Trophoblast cell (in vitro differentiated cells and primary cell): ENCODE measurements at regions not wholly inside any gene's neighbourhood (a gene's known extent, or its start where the extent isn't known, plus 50 kb on each side); places are given as distances from the start of the nearest gene placed in this dataset.
A peak's percentile ranks its signal among the peaks of the same experiment; 100 is the strongest.

Experiments used
- DNase-seq, 2 donors: peaks; one replicate each; pipeline ENCODE4 v3.0.0-alpha.2; 2016
- H2AFZ ChIP-seq: 2 replicates; pipeline ENCODE4 v1.6.1; 2013; ENCODE audit warnings: low read length, moderate library complexity, mild to moderate bottlenecking; ENCODE audit not compliant: insufficient read depth, poor library complexity
- H2AK5ac ChIP-seq: 2 replicates; pipeline ENCODE4 v1.6.1; 2013; ENCODE audit warnings: mild to moderate bottlenecking, low read length
- H2BK120ac ChIP-seq: 2 replicates; pipeline ENCODE4 v1.6.1; 2013; ENCODE audit warnings: low read length, mild to moderate bottlenecking, moderate library complexity; ENCODE audit not compliant: insufficient read depth, poor library complexity
- H2BK12ac ChIP-seq: 2 replicates; pipeline ENCODE4 v1.6.1; 2013; ENCODE audit warnings: mild to moderate bottlenecking, low read length, moderate library complexity
- H2BK5ac ChIP-seq: 2 replicates; pipeline ENCODE4 v1.6.1; 2013; ENCODE audit warnings: low read length, low read depth, moderate library complexity, mild to moderate bottlenecking; ENCODE audit not compliant: poor library complexity
- H3K14ac ChIP-seq: 2 replicates; pipeline ENCODE4 v1.6.1; 2013; ENCODE audit warnings: mild to moderate bottlenecking, low read length
- H3K18ac ChIP-seq: 2 replicates; pipeline ENCODE4 v1.6.1; 2013; ENCODE audit warnings: mild to moderate bottlenecking, low read length
- H3K23ac ChIP-seq: 2 replicates; pipeline ENCODE4 v1.6.1; 2013; ENCODE audit warnings: low read length
- H3K27ac ChIP-seq: 2 replicates; pipeline ENCODE4 v1.5.1; 2013; ENCODE audit warnings: low read depth, mild to moderate bottlenecking, inconsistent platforms, low read length, moderate library complexity
- H3K27me3 ChIP-seq: 2 replicates; pipeline ENCODE4 v1.6.1; 2013; ENCODE audit warnings: inconsistent platforms, mild to moderate bottlenecking, low read length, moderate library complexity; ENCODE audit not compliant: insufficient read depth
- H3K36me3 ChIP-seq, 2 experiments: 1 replicate in 1 of 2; 2 replicates in 1 of 2; pipeline ENCODE4 v1.6.1; 2013; ENCODE audit warnings: low read length in 2 of 2, mild to moderate bottlenecking in 2 of 2, moderate library complexity in 1 of 2; ENCODE audit not compliant: insufficient read depth in 2 of 2, control insufficient read depth in 1 of 2
- H3K4ac ChIP-seq: 2 replicates; pipeline ENCODE4 v1.6.1; 2013; ENCODE audit warnings: low read depth, mild to moderate bottlenecking, low read length, moderate library complexity
- H3K4me1 ChIP-seq, 2 experiments: 1 replicate in 1 of 2; 2 replicates in 1 of 2; pipeline ENCODE4 v1.6.1; 2013; ENCODE audit warnings: low read length in 2 of 2, mild to moderate bottlenecking in 2 of 2, moderate library complexity in 1 of 2; ENCODE audit not compliant: insufficient read depth in 2 of 2, control insufficient read depth in 1 of 2
- H3K4me2 ChIP-seq: 2 replicates; pipeline ENCODE4 v1.6.1; 2013; ENCODE audit warnings: inconsistent platforms, mild to moderate bottlenecking, low read length, moderate library complexity
- H3K4me3 ChIP-seq: 2 replicates; pipeline ENCODE4 v1.5.1; 2013; ENCODE audit warnings: mild to moderate bottlenecking, low read depth, low read length, inconsistent platforms
- H3K79me1 ChIP-seq: one replicate; pipeline ENCODE4 v1.6.1; 2013; ENCODE audit warnings: low read length
- H3K79me2 ChIP-seq: 2 replicates; pipeline ENCODE4 v1.6.1; 2013; ENCODE audit warnings: low read length, mild to moderate bottlenecking; ENCODE audit not compliant: control insufficient read depth, insufficient read depth, poor library complexity
- H3K9ac ChIP-seq: 2 replicates; pipeline ENCODE4 v1.6.1; 2013; ENCODE audit warnings: mild to moderate bottlenecking, low read length
- H3K9me3 ChIP-seq: 2 replicates; pipeline ENCODE4 v1.6.1; 2013; ENCODE audit warnings: low read depth, mild to moderate bottlenecking, control low read depth, inconsistent platforms, low read length; ENCODE audit not compliant: insufficient read depth
- H4K12ac ChIP-seq: 2 replicates; pipeline ENCODE4 v1.6.1; 2013; ENCODE audit warnings: low read depth, mild to moderate bottlenecking, low read length, moderate library complexity
- H4K8ac ChIP-seq: 2 replicates; pipeline ENCODE4 v1.6.1; 2013; ENCODE audit warnings: low read depth, mild to moderate bottlenecking, low read length, moderate library complexity
- H4K91ac ChIP-seq: one replicate; pipeline ENCODE4 v1.6.1; 2013; ENCODE audit warnings: low read depth, mild to moderate bottlenecking, low read length, moderate library complexity
- WGBS: extraction: QIAGEN DNeasy Blood & Tissue Kit; methylation state at CpG from one replicate; pipeline ENCODE4 v1.1.7; 2013; ENCODE audit warnings: missing lambda C conversion rate; ENCODE audit not compliant: insufficient read length, insufficient coverage; ENCODE audit errors: extremely low coverage; 5-methylcytosine and 5-hydroxymethylcytosine counted together

DNA sequence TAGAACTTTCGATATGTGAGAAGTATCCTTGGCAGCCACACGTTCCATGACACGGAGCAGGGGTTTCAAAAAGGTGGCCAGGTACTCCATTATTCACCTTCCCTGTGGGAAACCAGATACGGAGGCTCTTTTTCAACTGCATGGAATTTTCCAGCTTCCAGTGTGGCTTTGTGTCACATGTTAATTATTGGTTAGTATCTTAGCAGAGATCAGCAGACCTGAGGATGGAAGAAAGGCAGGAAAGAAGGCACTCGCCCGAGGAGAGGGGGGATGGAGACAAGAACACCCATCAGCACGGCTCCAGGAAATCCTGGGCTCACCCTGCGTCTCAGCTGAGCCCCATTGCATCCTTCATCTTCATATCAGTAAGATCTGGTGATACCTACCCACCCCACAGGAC, 115.5 kb downstream of the PXDC1 start:
- Histone ChIP-seq H3K14ac (peak overlapping the region; percentile 78), H4K8ac (peak overlapping the region; percentile 38), H2AK5ac (no peak overlapping the region), H3K79me1 (peaks cover 16% of the 10 kb centered on the region), H3K9ac (no peak overlapping the region), H2BK5ac (peak overlapping the region; percentile 52), H4K91ac (peak overlapping the region; percentile 86), H3K4ac (no peak overlapping the region), H2BK120ac (peak overlapping the region; percentile 97), H4K12ac (no peak overlapping the region), H3K4me1 (peaks cover 16 to 17% of the 10 kb centered on the region in 2 experiments), H3K27me3 (no peaks in the 10 kb centered on the region), H3K23ac (no peak overlapping the region), H3K18ac (peak overlapping the region; percentile 27), H3K27ac (peak overlapping the region; percentile 56), H3K9me3 (no peaks in the 10 kb centered on the region), H2AFZ (no peak overlapping the region), H3K4me3 (no peak overlapping the region), H2BK12ac (peak overlapping the region; percentile 55), H3K36me3 (no peaks in the 10 kb centered on the region), H3K4me2 (no peak overlapping the region), H3K79me2 (no peaks in the 10 kb centered on the region)
- WGBS, result no CpG with 5 or more reads among the region's 8 CpGs
- no peak for DNase-seq

DNA sequence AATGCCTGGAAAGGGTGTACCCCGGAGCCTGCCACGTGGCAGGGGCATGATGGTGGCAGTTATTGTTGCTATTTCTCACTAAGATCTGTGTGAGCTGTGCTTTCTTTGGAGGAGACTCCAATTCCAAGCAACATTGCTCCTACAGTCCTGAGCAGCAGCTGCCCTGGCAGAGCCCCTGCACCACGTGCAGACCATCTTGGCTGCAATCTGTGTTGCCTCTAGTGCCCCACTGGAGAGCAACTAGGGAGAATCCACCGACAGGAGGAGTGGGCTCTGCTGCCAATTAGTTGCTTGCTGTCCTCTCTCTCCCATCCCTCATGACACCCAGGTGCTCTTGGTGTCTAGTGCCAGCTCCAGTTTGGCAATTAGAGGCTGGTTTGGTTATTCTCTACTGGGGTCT, 116.0 kb downstream of the PXDC1 start:
- H4K8ac ChIP-seq, result peak overlapping the region; percentile 38
- H2AK5ac ChIP-seq, result peak overlapping the region; percentile 72
- H2BK120ac ChIP-seq, result peak overlapping the region; percentile 97
- no peak overlapping the region for H2AFZ ChIP-seq
- peak overlapping the region; percentile 55 for H2BK12ac ChIP-seq
- no peak overlapping the region for H3K9ac ChIP-seq
- H3K9me3 ChIP-seq, result no peaks in the 10 kb centered on the region
- H2BK5ac ChIP-seq, result peak overlapping the region; percentile 52
- peak overlapping the region; percentile 28 for H4K12ac ChIP-seq
- no peaks in the 10 kb centered on the region for H3K27me3 ChIP-seq
- no peak overlapping the region for H3K4me2 ChIP-seq
- no CpG with 5 or more reads among the region's 4 CpGs for WGBS
- no peak for DNase-seq
- no peaks in the 10 kb centered on the region for H3K79me2 ChIP-seq
- H3K36me3 ChIP-seq, result no peaks in the 10 kb centered on the region
- H3K23ac ChIP-seq, result no peak overlapping the region
- peaks cover 16% of the 10 kb centered on the region for H3K79me1 ChIP-seq
- no peak overlapping the region for H3K4me3 ChIP-seq
- peak overlapping the region; percentile 27 for H3K18ac ChIP-seq
- H3K27ac ChIP-seq, result peak overlapping the region; percentile 56
- H3K4me1 ChIP-seq, result peaks cover 18% of the 10 kb centered on the region in 2 experiments
- H4K91ac ChIP-seq, result peak overlapping the region; percentile 86
- H3K14ac ChIP-seq, result peak overlapping the region; percentile 78
- peak overlapping the region; percentile 75 for H3K4ac ChIP-seq

DNA sequence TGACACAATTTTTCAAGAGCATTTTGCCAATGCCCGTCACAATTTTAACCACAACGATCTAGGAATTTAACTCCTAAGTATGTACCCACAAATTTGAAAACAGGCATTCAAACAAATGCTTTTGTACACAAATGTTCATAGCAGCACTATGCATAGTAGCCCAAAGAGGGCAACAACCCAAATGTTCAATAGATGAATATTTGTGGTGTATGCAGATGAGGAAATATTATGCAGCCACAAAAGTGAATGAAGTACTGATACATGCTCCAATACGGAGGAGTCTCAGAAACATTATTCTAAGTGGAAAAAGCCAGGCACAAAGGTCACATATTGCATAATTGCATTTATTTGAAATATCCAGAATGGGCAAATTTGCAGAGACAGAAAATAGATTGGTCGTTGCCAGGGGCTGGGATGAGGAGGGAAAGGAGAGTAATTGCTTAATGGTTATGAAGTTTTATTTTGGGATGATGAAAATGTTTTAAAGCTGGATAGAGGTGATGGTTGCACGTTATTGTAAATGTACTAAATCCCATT, 117.2 kb downstream of the PXDC1 start:
- H3K4me3 ChIP-seq, result no peak overlapping the region
- H3K14ac ChIP-seq, result no peak overlapping the region
- H2AK5ac ChIP-seq, result no peak overlapping the region
- no peak overlapping the region for H3K9ac ChIP-seq
- no peaks in the 10 kb centered on the region for H3K27me3 ChIP-seq
- no peak overlapping the region for H4K12ac ChIP-seq
- H3K79me1 ChIP-seq, result peaks cover 16% of the 10 kb centered on the region
- H3K9me3 ChIP-seq, result no peaks in the 10 kb centered on the region
- H3K79me2 ChIP-seq, result no peaks in the 10 kb centered on the region
- H3K4me1 ChIP-seq, result peaks cover 22 to 24% of the 10 kb centered on the region in 2 experiments
- WGBS, result 100% methylated on average over 1 of the region's 5 CpGs
- no peak overlapping the region for H4K91ac ChIP-seq
- no peak overlapping the region for H3K4ac ChIP-seq
- no peak for DNase-seq
- H4K8ac ChIP-seq, result no peak overlapping the region
- no peak overlapping the region for H2AFZ ChIP-seq
- no peak overlapping the region for H3K4me2 ChIP-seq
- H2BK120ac ChIP-seq, result no peak overlapping the region
- no peaks in the 10 kb centered on the region for H3K36me3 ChIP-seq
- no peak overlapping the region for H2BK5ac ChIP-seq
- H3K23ac ChIP-seq, result no peak overlapping the region
- H2BK12ac ChIP-seq, result no peak overlapping the region
- no peak overlapping the region for H3K18ac ChIP-seq
- H3K27ac ChIP-seq, result no peak overlapping the region

DNA sequence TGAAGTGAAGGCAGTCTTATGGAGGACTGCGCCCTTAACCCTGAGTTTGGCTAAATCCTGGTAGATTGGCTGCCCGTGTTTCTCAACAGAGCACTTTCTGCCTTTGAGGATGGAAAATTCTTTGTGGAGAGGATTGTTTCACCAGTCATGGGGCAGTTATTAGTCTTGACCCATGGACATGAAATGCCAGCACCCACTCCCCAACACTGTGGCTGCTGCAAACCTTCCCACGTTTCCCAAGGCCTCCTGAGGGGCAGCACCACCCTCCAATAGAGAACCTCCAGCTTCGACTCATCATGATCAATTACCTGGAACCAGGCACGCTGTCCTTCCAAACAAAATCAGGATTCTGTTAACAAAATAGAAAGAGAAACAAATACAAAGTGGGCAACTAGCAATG, 117.8 kb downstream of the PXDC1 start:
- no CpG with 5 or more reads among the region's 5 CpGs for WGBS
- no peak overlapping the region for H2BK5ac ChIP-seq
- H4K12ac ChIP-seq, result no peak overlapping the region
- H4K8ac ChIP-seq, result no peak overlapping the region
- H3K14ac ChIP-seq, result no peak overlapping the region
- no peaks in the 10 kb centered on the region for H3K79me2 ChIP-seq
- no peak overlapping the region for H3K18ac ChIP-seq
- H3K4me2 ChIP-seq, result no peak overlapping the region
- H3K9me3 ChIP-seq, result no peaks in the 10 kb centered on the region
- H3K4me3 ChIP-seq, result no peak overlapping the region
- peak overlapping the region; percentile 68 for H2BK12ac ChIP-seq
- no peaks in the 10 kb centered on the region for H3K36me3 ChIP-seq
- peak overlapping the region; percentile 44 for H4K91ac ChIP-seq
- H2AFZ ChIP-seq, result no peak overlapping the region
- no peak overlapping the region for H2AK5ac ChIP-seq
- no peak overlapping the region for H3K4ac ChIP-seq
- H3K79me1 ChIP-seq, result peaks cover 16% of the 10 kb centered on the region
- no peak overlapping the region for H3K27ac ChIP-seq
- peaks cover 22 to 24% of the 10 kb centered on the region in 2 experiments for H3K4me1 ChIP-seq
- H3K27me3 ChIP-seq, result no peaks in the 10 kb centered on the region
- no peak overlapping the region for H3K9ac ChIP-seq
- DNase-seq, result no peak
- no peak overlapping the region for H3K23ac ChIP-seq
- no peak overlapping the region for H2BK120ac ChIP-seq
